NB4 (cell line): ENCODE measurements at regions not wholly inside any gene's neighbourhood (a gene's known extent, or its start where the extent isn't known, plus 50 kb on each side); places are given as distances from the start of the nearest gene placed in this dataset.

Source experiments
- MAX ChIP-seq: IDR thresholded peaks from 2 replicates; pipeline ENCODE4 v1.6.1; 2011; ENCODE audit warnings: low read depth, low read length
- POLR2A ChIP-seq: IDR thresholded peaks from 2 replicates; pipeline ENCODE4 v1.6.1; 2011; ENCODE audit warnings: mild to moderate bottlenecking; ENCODE audit not compliant: insufficient read length; ENCODE audit errors: extremely low read depth
- TF ChIP-seq, protein P1 (sequence below): IDR thresholded peaks from one replicate; pipeline ENCODE4 v1.5.1; 2012; ENCODE audit warnings: low read depth, low read length

GRCh38 chr1:226473325-226473724 lies 65.4 kb upstream of the PARP1 start:
- no peak for TF ChIP-seq POLR2A
- TF ChIP-seq, protein P1, sequence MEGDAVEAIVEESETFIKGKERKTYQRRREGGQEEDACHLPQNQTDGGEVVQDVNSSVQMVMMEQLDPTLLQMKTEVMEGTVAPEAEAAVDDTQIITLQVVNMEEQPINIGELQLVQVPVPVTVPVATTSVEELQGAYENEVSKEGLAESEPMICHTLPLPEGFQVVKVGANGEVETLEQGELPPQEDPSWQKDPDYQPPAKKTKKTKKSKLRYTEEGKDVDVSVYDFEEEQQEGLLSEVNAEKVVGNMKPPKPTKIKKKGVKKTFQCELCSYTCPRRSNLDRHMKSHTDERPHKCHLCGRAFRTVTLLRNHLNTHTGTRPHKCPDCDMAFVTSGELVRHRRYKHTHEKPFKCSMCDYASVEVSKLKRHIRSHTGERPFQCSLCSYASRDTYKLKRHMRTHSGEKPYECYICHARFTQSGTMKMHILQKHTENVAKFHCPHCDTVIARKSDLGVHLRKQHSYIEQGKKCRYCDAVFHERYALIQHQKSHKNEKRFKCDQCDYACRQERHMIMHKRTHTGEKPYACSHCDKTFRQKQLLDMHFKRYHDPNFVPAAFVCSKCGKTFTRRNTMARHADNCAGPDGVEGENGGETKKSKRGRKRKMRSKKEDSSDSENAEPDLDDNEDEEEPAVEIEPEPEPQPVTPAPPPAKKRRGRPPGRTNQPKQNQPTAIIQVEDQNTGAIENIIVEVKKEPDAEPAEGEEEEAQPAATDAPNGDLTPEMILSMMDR: no peak
- TF ChIP-seq MAX: no peak
